Cardiac fibroblast (primary cell): ENCODE measurements at regions not wholly inside any gene's neighbourhood (a gene's known extent, or its start where the extent isn't known, plus 50 kb on each side); places are given as distances from the start of the nearest gene placed in this dataset.
A peak's percentile ranks its signal among the peaks of the same experiment; 100 is the strongest.
"Not testable (repeated sequence)": the region's sequence is repeated elsewhere in the genome, so short reads cannot be mapped to it uniquely, and the experiment has no call there.

Source experiments
- DNase-seq, 2 donors: peaks; one replicate each; pipeline versions ENCODE4 v3.0.0 to v3.0.0-alpha.2; 2010; ENCODE audit warnings: low read depth in 2 of 2
- H3K4me3 ChIP-seq, 2 donors: replicated peaks in 1 of 2; 1 replicate in 1 of 2; 2 replicates in 1 of 2; pipeline ENCODE4 v1.5.1; 2011; ENCODE audit warnings: low read depth in 2 of 2, low read length in 2 of 2, mild to moderate bottlenecking in 2 of 2, moderate library complexity in 1 of 2
- CTCF ChIP-seq: IDR thresholded peaks from one replicate; pipeline ENCODE4 v1.5.1; 2011; ENCODE audit warnings: low read depth, mild to moderate bottlenecking, low read length, inconsistent platforms

DNA sequence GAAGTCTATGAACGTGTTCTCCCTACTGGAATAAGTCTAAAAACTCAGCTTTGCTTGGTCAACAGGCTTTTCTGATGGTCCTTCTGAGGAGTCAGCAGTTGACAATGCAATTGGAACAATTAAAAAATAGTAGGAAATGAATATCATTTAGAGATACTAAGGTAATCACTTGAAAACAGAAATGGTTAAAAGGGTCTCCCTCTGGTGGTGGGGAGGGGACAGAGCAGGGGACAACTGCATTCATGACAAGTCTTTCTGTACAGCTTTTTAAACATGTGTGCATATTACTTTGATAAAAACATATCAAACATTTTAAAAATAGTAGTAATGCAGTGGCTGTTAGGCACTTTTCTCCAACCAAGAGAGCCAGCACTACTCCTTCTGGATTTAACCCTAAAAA, 119.9 kb upstream of the FHIT start:
- H3K4me3 ChIP-seq = no peak overlapping the region
- peak; percentile 30 for TF ChIP-seq CTCF
- DNase-seq = peak; percentile 1 to 14

DNA sequence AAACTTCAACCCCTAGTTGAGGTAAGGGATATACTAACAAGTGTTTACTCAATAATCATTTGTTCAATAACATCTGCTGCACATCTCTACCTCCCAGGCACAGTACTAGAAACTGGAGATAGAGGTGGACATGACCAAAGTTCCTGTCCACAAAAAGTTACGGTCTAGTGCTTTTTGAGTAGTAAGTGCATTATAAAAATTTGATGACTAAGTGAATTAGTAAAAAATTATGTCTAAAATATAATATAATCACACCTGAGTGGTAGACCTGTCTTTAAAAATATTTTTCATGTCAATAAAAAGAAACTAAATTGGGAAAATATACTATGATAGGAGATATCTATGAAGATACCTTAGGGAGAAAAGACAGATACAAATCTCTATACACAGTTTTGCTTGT, 121.5 kb upstream of the FHIT start:
- TF ChIP-seq CTCF = no peak
- no peak for DNase-seq

GRCh38 chr3:61378311-61378710, 127.1 kb upstream of the FHIT start:
- no peak overlapping the region for H3K4me3 ChIP-seq
- peak in 1 of 2 donors; percentile 17 for DNase-seq
- TF ChIP-seq CTCF = no peak

More for the DNA sequence above, 121.5 kb upstream of the FHIT start:
- no peak overlapping the region for H3K4me3 ChIP-seq

DNA sequence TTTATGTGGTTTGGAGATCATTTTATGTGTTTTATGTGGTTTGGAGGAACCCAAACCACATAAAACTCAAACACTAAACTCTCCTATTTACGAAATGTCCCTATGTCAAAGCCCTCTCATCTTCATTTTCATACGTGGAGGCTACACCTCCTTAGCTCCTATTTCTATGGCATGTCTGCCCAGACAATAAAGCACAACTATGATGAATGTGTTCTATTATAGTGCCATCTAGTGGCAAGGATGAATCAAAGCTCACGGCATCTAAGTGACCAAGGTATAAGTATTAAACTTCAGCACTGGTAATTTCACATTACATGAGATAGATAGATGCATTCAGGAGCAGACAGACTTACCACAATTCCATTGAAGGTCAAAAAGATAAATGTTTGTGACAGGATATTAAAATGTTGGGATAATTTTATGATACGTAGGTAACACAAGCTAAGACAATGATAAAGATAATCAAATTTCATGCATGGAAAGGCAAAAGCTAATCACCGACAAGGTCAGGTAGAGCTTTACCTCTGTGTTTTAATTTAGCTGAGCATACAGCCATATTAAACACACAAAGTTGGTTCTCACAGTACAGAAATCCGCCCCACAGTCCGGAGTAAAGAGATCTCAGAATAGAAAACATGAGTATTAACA, 130.6 kb upstream of the FHIT start:
- H3K4me3 ChIP-seq = no peak overlapping the region
- TF ChIP-seq CTCF = peak; percentile 28
- peak; percentile 24 to 39 for DNase-seq

DNA sequence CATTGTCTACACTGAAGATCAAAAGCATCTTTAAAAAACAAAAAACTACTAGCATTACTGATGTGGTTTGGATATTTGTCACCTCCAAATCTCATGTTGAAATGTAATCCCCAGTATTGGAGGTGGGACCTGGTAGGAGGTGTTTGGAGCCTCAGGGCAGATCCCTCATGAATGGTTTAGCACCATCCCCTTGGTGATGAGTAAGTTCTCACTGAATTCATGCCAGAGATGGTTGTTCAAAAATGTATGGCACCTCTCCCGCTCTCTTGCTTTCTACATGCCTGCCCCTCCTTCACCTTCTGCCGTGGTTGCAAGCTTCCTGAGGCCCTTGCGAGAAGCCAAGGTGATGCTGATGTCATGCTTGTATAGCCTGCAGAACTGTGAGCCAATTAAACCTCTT, 136.6 kb upstream of the FHIT start:
- no peak overlapping the region for H3K4me3 ChIP-seq
- TF ChIP-seq CTCF = no peak
- no peak for DNase-seq

- not testable (repeated sequence) for H3K4me3 ChIP-seq, DNase-seq
Observed at GRCh38 chr3:61393480-61393947, 142.3 kb upstream of the FHIT start.

DNA sequence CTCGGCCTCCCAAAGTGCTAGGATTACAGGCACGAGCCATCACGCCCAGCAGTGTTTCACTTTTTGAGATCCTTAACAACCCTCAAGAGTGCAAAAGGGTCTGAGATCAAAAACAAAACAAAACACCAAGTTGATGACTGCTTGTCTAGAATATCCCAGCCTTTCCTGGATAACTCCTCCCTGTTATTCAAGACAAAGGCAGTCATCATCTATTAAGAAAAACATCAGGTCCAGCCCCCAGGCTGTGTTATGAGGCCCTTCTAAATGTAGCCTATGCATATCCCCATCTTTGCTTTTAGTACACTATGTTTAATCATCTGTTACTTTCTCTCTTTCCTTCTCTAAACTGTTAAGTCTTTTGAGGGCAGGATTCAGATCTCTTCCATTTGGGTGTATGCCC, 150.1 kb upstream of the FHIT start:
- no peak overlapping the region for H3K4me3 ChIP-seq
- no peak for TF ChIP-seq CTCF
- DNase-seq = no peak
